Spleen (tissue), 11 donors: ENCODE measurements at regions not wholly inside any gene's neighbourhood (a gene's known extent, or its start where the extent isn't known, plus 50 kb on each side); places are given as distances from the start of the nearest gene placed in this dataset.

Experiments
- DNase-seq: peaks from one replicate; pipeline ENCODE4 v3.0.0-alpha.2; 2020
- H3K27ac ChIP-seq, 8 donors: fragments of 200-600 bp; sonication (generic) in 7 of 8; 1 replicate in 4 of 8; 2 replicates in 4 of 8; pipeline versions ENCODE4 v1.5.0 to v1.8.0; 2016 to 2021; ENCODE audit warnings: inconsistent platforms in 4 of 8, mild to moderate bottlenecking in 4 of 8, moderate library complexity in 1 of 8
- H3K27me3 ChIP-seq, 7 donors: fragments of 200-600 bp; sonication (generic) in 6 of 7; replicated peaks in 1 of 7; 1 replicate in 4 of 7; 2 replicates in 3 of 7; pipeline versions ENCODE4 v1.5.0 to v1.8.0; 2016 to 2021; ENCODE audit warnings: inconsistent platforms in 3 of 7, mild to moderate bottlenecking in 1 of 7
- H3K36me3 ChIP-seq, 6 donors: fragments of 200-600 bp; sonication (generic) in 5 of 6; 1 replicate in 4 of 6; 2 replicates in 2 of 6; pipeline versions ENCODE4 v1.5.0 to v1.8.0; 2016 to 2021; ENCODE audit warnings: inconsistent platforms in 2 of 6
- H3K4me1 ChIP-seq, 6 donors: fragments of 200-600 bp; sonication (generic) in 5 of 6; 1 replicate in 3 of 6; 2 replicates in 3 of 6; pipeline versions ENCODE4 v1.5.0 to v1.8.0; 2016 to 2021; ENCODE audit warnings: inconsistent platforms in 3 of 6
- H3K4me3 ChIP-seq, 8 donors: fragments of 200-600 bp; sonication (generic) in 7 of 8; 1 replicate in 4 of 8; 2 replicates in 4 of 8; pipeline versions ENCODE4 v1.5.0 to v1.8.0; 2016 to 2021; ENCODE audit warnings: inconsistent platforms in 4 of 8, mild to moderate bottlenecking in 4 of 8, moderate library complexity in 2 of 8
- H3K9me3 ChIP-seq, 8 donors: fragments of 200-600 bp; sonication (generic) in 7 of 8; 1 replicate in 4 of 8; 2 replicates in 4 of 8; pipeline versions ENCODE4 v1.5.0 to v1.8.0; 2016 to 2021; ENCODE audit warnings: inconsistent platforms in 4 of 8
- CTCF ChIP-seq, 11 experiments: fragments of 200-600 bp in 7 of 11; fragments of 450-650 bp in 4 of 11; sonication (generic) in 4 of 11; IDR thresholded peaks in 8 of 11; conservative IDR thresholded peaks in 3 of 11; 1 replicate in 7 of 11; 2 replicates in 4 of 11; pipeline versions ENCODE4 v1.4.0 to v1.8.0; 2016 to 2021; ENCODE audit warnings: antibody characterized with exemption in 11 of 11, inconsistent platforms in 4 of 11, mild to moderate bottlenecking in 1 of 11
- POLR2A ChIP-seq, 3 donors: fragments of 450-650 bp; IDR thresholded peaks; one replicate each; pipeline ENCODE4 v1.5.1; 2017; ENCODE audit warnings: antibody characterized with exemption in 3 of 3, mild to moderate bottlenecking in 1 of 3
- POLR2AphosphoS5 ChIP-seq, 3 donors: sonication (generic); formaldehyde crosslinking; IDR thresholded peaks; one replicate each; pipeline ENCODE4 v1.5.1; 2017; ENCODE audit warnings: antibody characterized with exemption in 3 of 3
- WGBS, 5 donors: extraction: QIAGEN DNeasy Blood & Tissue Kit in 3 of 5; methylation state at CpG; one replicate each; pipeline versions ENCODE4 v1.1.5 to v1.1.7; 2013 to 2018; 5-methylcytosine and 5-hydroxymethylcytosine counted together
- intact Hi-C: fragments of 100-400 bp; cut with DNase I; formaldehyde crosslinking; loops from one replicate; pipeline ENCODE4 v1.15.0; 2023; ENCODE audit warnings: low total_unique reads
- donor health status: healthy with polysubstance abuse.
- donor health status: DM: no; HTN: no; CAD: no; lungs with moderate emphysema.
- donor health status: DM: no; HTN: no; CAD: no.
- donor health status: Bipolar disorder and iron deficiency.
- donor health status: healthy.
- donor health status: DM: no; HTN: no; CAD: no.
- donor health status: DM: yes; HTN: yes; CAD: no.

- Histone ChIP-seq H3K27me3 (no peaks in the 10 kb centered on the region), H3K27ac (no peak overlapping the region), H3K36me3 (no peaks in the 10 kb centered on the region), H3K4me1 (peaks cover 0 to 12% (median 6%) of the 10 kb centered on the region in 6 donors), H3K9me3 (no peaks in the 10 kb centered on the region), H3K4me3 (no peak overlapping the region)
- intact Hi-C loops = no loop called here
- DNase-seq = no peak
- 73 to 83% (median 80%) methylated on average over 8 to 9 of the region's 9 CpGs for WGBS, 5 donors
- TF ChIP-seq POLR2AphosphoS5 (IDR thresholded peaks at IDR 0.05) (no peak), POLR2A (IDR thresholded peaks at IDR 0.05) (no peak), CTCF (IDR thresholded peaks at IDR 0.05 in 8 of 11, conservative IDR thresholded peaks at IDR 0.05 in 3 of 11) (no peak)
These were observed 78.6 kb downstream of the MRM1 start for GRCh38 chr17:36679815-36680467.

GRCh38 chr17:36680701-36681202 is 79.4 kb downstream of the MRM1 start:
- no peaks in the 10 kb centered on the region for H3K36me3 ChIP-seq
- DNase-seq = no peak
- H3K4me3 ChIP-seq = no peak overlapping the region
- no peaks in the 10 kb centered on the region for H3K9me3 ChIP-seq
- TF ChIP-seq POLR2A (IDR thresholded peaks at IDR 0.05) = no peak
- no peak for TF ChIP-seq POLR2AphosphoS5 (IDR thresholded peaks at IDR 0.05)
- no peak for TF ChIP-seq CTCF (IDR thresholded peaks at IDR 0.05 in 8 of 11, conservative IDR thresholded peaks at IDR 0.05 in 3 of 11)
- WGBS, 5 donors = 59 to 67% (median 63%) methylated on average over 6 of the region's 6 CpGs
- no peak overlapping the region for H3K27ac ChIP-seq
- H3K27me3 ChIP-seq = no peaks in the 10 kb centered on the region
- intact Hi-C loops = no loop called here
- peaks cover 0 to 4% (median 0%) of the 10 kb centered on the region in 6 donors for H3K4me1 ChIP-seq

GRCh38 chr17:36682773-36683172 is 81.4 kb downstream of the MRM1 start:
- intact Hi-C loops = no loop called here
- Histone ChIP-seq H3K36me3 (no peaks in the 10 kb centered on the region), H3K27me3 (peaks cover 0 to 4% (median 0%) of the 10 kb centered on the region in 7 donors), H3K27ac (no peak overlapping the region), H3K9me3 (no peaks in the 10 kb centered on the region), H3K4me1 (no peaks in the 10 kb centered on the region), H3K4me3 (no peak overlapping the region)
- no peak for TF ChIP-seq POLR2A (IDR thresholded peaks at IDR 0.05)
- TF ChIP-seq CTCF (IDR thresholded peaks at IDR 0.05 in 8 of 11, conservative IDR thresholded peaks at IDR 0.05 in 3 of 11) = no peak
- TF ChIP-seq POLR2AphosphoS5 (IDR thresholded peaks at IDR 0.05) = no peak
- 51 to 59% (median 53%) methylated on average over 7 of the region's 7 CpGs for WGBS, 5 donors
- DNase-seq = no peak

- H3K27ac ChIP-seq = no peak overlapping the region
- H3K4me3 ChIP-seq = no peak overlapping the region
- H3K9me3 ChIP-seq = no peaks in the 10 kb centered on the region
- WGBS, 5 donors = 66 to 81% (median 73%) methylated on average over 5 of the region's 5 CpGs
- H3K4me1 ChIP-seq = no peaks in the 10 kb centered on the region
- TF ChIP-seq POLR2A (IDR thresholded peaks at IDR 0.05) = no peak
- no peak for TF ChIP-seq POLR2AphosphoS5 (IDR thresholded peaks at IDR 0.05)
- no peak for TF ChIP-seq CTCF (IDR thresholded peaks at IDR 0.05 in 8 of 11, conservative IDR thresholded peaks at IDR 0.05 in 3 of 11)
- H3K36me3 ChIP-seq = no peaks in the 10 kb centered on the region
- H3K27me3 ChIP-seq = peaks cover 0 to 8% (median 0%) of the 10 kb centered on the region in 7 donors
- intact Hi-C loops = no loop called here
- DNase-seq = no peak
These were observed 82.0 kb downstream of the MRM1 start for GRCh38 chr17:36683387-36683786.
